Muscle layer of colon (tissue), 2 donors: ENCODE measurements at regions not wholly inside any gene's neighbourhood (a gene's known extent, or its start where the extent isn't known, plus 50 kb on each side); places are given as distances from the start of the nearest gene placed in this dataset.

Experiments
- H3K27ac ChIP-seq: one replicate; pipeline ENCODE4 v1.7.0; 2013; ENCODE audit warnings: low read depth, mild to moderate bottlenecking, low read length, moderate library complexity
- H3K27me3 ChIP-seq, 2 donors: one replicate each; pipeline ENCODE4 v1.7.0; 2013; ENCODE audit warnings: low read length in 2 of 2, mild to moderate bottlenecking in 2 of 2; ENCODE audit not compliant: insufficient read depth in 2 of 2, control insufficient read depth in 1 of 2
- H3K36me3 ChIP-seq: one replicate; pipeline ENCODE4 v1.7.0; 2013; ENCODE audit warnings: mild to moderate bottlenecking, low read length; ENCODE audit not compliant: insufficient read depth
- H3K4me1 ChIP-seq: one replicate; pipeline ENCODE4 v1.7.0; 2013; ENCODE audit warnings: mild to moderate bottlenecking, low read length; ENCODE audit not compliant: insufficient read depth
- H3K4me3 ChIP-seq, 2 donors: one replicate each; pipeline ENCODE4 v1.7.0; 2013; ENCODE audit warnings: low read length in 2 of 2, low read depth in 1 of 2, mild to moderate bottlenecking in 1 of 2, moderate library complexity in 1 of 2
- H3K9ac ChIP-seq: one replicate; pipeline ENCODE4 v1.7.0; 2013; ENCODE audit warnings: low read length
- H3K9me3 ChIP-seq: one replicate; pipeline ENCODE4 v1.7.0; 2013; ENCODE audit warnings: mild to moderate bottlenecking, low read length
- donor health status: abdominal sarcoma.
- donor health status: Adenocarcinoma of cecum.

DNA sequence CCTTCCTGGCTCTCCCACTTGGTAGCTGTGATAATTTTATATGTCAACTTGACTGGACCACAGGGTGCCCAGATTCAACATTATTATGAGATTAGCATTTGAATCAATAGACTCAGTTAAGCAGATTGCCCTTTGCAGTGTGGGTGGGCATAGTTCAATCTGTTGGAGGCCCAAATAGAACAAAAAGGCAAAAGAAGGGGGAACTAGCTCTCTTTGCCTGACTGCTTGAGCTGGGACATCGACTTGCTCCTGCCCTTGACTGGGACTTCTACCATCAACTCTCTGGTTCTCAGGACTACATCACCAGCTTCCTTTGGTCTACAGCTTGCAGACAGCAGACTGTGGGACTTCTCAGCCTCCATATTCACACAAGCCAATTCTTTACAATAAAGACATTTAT lies 1189.2 kb downstream of the BCL11B start:
- no peak overlapping the region for H3K27ac ChIP-seq
- H3K36me3 ChIP-seq = no peaks in the 10 kb centered on the region
- no peaks in the 10 kb centered on the region for H3K9me3 ChIP-seq
- H3K9ac ChIP-seq = no peak overlapping the region
- no peaks in the 10 kb centered on the region for H3K27me3 ChIP-seq
- H3K4me1 ChIP-seq = no peaks in the 10 kb centered on the region
- no peak overlapping the region for H3K4me3 ChIP-seq

DNA sequence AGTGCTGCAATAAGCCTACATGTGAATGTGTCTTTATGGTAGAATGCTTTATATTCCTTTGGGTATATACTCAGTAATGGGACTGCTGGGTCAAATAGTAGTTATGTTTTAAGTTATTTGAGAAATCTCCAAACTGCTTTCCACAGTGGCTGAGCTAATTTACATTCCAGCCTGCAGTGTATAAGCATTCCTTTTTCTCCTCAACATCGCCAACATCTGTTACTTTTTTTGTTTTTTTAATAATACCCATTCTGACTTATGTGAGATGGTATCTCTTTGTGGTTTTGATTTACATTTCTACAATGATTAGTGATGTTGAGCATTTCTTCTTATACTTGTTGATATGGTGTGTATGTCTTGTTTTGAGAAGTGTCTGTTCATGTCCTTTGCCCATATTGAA lies 1186.2 kb downstream of the BCL11B start:
- Histone ChIP-seq H3K27me3 (no peaks in the 10 kb centered on the region), H3K4me3 (no peak overlapping the region), H3K9ac (no peak overlapping the region), H3K27ac (no peak overlapping the region), H3K4me1 (no peaks in the 10 kb centered on the region), H3K36me3 (no peaks in the 10 kb centered on the region), H3K9me3 (no peaks in the 10 kb centered on the region)

DNA sequence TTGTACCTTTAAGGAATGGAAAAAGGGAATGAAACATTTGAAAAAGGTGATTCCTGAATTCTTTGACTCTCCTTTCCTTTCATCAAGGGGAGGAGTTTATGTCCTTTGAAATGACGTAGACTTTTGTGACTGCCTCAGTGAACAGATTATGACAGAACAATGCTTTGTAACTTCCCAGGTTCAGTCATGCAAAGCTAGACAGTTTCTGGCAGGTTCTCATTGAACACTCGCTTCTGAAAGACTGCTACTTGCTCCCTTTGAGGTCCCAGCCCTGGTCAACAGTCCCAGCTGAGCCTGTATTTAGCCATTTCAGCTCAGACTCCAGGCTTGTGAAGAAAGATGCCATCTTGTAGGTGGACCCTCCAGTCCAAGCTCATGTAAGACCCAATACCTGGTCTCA lies 1178.9 kb downstream of the BCL11B start:
- H3K4me3 ChIP-seq = no peak overlapping the region
- H3K27ac ChIP-seq = no peak overlapping the region
- no peaks in the 10 kb centered on the region for H3K36me3 ChIP-seq
- no peaks in the 10 kb centered on the region for H3K4me1 ChIP-seq
- no peaks in the 10 kb centered on the region for H3K9me3 ChIP-seq
- no peaks in the 10 kb centered on the region for H3K27me3 ChIP-seq
- no peak overlapping the region for H3K9ac ChIP-seq

DNA sequence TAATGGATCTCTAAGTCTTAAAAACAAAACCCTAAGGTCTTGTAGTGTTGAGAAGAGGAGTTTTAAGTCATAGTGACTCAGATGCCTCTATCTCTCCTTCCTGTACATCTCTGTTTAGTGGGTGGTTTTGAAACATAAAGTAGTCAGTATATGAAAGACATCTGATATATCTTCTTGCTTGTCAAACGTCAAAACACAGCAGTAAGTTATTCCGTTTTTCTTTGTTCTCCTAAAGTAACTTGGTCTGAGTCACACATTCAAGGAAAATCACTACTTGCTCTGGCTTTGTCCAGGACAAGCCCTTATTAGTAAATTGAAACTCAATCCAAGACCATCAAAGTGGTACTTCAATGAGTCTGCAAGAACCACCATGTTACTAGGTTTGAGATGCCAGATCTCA lies 1172.5 kb downstream of the BCL11B start:
- Histone ChIP-seq H3K9ac (no peak overlapping the region), H3K4me1 (no peaks in the 10 kb centered on the region), H3K27ac (no peak overlapping the region), H3K9me3 (no peaks in the 10 kb centered on the region), H3K4me3 (no peak overlapping the region), H3K36me3 (no peaks in the 10 kb centered on the region), H3K27me3 (no peaks in the 10 kb centered on the region)

DNA sequence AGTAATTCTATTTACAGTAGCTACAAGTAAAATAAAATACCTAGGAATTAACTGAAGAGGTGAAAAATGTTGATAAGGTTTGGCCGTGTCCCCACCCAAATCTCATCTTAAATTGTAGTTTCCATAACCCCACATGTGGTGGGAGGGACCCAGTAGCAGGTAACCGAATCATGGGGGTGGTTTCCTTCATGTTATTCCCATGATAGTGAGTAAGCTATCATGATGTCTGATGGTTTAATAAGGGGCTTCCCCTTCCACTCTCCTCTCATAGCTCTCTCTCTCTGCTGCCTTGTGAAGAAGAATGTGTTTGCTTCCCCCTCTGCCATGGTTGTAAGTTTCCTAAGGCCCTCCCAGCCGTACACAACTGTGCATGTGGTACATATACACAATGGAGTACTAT lies 1170.7 kb downstream of the BCL11B start:
- no peaks in the 10 kb centered on the region for H3K9me3 ChIP-seq
- no peak overlapping the region for H3K27ac ChIP-seq
- no peaks in the 10 kb centered on the region for H3K27me3 ChIP-seq
- no peak overlapping the region for H3K9ac ChIP-seq
- no peaks in the 10 kb centered on the region for H3K36me3 ChIP-seq
- no peaks in the 10 kb centered on the region for H3K4me1 ChIP-seq
- H3K4me3 ChIP-seq = no peak overlapping the region

DNA sequence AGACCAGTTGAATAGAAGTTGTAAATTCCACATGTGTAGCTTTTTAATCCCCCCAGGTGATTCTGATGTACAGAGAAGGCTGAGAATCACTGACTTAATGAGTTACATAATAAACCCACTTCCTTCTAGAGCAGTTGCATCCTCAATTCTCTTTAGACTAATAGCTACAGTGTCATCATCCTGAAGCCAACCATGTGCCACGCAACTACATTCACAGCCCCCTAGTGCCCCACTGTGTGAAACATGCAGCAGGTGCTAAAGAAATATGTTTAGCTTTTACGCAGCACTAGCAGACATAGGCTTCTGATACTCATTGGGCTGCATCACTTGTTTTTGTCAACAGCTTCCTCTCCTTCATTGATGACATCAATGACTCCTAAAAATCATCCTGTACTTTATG lies 1168.3 kb downstream of the BCL11B start:
- Histone ChIP-seq H3K9me3 (no peaks in the 10 kb centered on the region), H3K36me3 (no peaks in the 10 kb centered on the region), H3K4me3 (no peak overlapping the region), H3K9ac (no peak overlapping the region), H3K27ac (no peak overlapping the region), H3K4me1 (no peaks in the 10 kb centered on the region), H3K27me3 (no peaks in the 10 kb centered on the region)

DNA sequence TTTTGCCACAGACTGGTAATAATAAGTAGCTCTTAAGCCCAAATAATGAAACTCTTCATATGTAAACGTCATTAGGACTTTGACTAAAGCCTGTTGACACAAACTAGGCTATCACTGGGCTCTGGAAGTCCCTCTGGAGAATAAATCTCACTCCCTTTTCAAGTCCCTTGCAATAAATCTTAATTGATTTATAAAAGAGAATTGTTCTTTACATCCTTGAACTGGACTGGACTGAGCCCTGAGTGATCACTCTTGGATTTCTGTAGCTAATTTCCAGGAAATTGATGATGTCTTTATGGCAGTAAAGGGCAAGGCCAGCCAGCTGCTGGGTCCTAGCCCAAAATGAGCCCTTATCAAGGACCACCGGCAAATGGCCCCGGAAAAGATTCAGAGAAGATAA lies 1162.7 kb downstream of the BCL11B start:
- Histone ChIP-seq H3K36me3 (no peaks in the 10 kb centered on the region), H3K9me3 (no peaks in the 10 kb centered on the region), H3K4me3 (no peak overlapping the region), H3K4me1 (no peaks in the 10 kb centered on the region), H3K27me3 (no peaks in the 10 kb centered on the region), H3K27ac (no peak overlapping the region), H3K9ac (no peak overlapping the region)

DNA sequence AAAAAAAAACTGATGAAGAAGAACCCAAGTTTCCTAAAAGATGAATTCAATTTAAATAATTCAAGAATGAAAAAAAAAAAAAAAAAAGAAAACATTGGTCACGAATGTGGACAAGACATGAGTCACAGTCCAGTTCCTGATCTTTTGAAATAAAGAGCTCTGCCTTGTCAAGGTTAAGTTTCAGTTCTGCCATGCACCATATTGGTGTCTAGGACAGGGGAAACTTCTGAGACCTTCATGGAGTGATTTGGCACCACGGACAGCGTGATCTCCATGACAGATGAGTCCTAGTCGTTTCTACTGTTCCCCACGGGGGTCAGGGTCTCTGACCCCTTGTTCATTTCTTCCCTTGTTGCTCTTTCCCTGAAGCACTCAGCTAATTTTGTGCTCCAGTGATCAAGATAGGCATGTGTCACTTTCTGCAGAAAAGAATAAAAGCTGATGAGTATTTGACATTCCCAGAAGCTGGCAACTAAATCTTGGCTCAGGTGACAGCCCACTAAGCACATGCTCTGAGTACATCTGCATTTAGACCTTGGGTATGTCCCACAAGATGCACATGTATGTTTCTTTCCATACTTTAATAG lies 1159.7 kb downstream of the BCL11B start:
- Histone ChIP-seq H3K27ac (no peak overlapping the region), H3K4me3 (no peak overlapping the region), H3K36me3 (no peaks in the 10 kb centered on the region), H3K27me3 (no peaks in the 10 kb centered on the region), H3K9me3 (no peaks in the 10 kb centered on the region), H3K4me1 (no peaks in the 10 kb centered on the region), H3K9ac (no peak overlapping the region)

DNA sequence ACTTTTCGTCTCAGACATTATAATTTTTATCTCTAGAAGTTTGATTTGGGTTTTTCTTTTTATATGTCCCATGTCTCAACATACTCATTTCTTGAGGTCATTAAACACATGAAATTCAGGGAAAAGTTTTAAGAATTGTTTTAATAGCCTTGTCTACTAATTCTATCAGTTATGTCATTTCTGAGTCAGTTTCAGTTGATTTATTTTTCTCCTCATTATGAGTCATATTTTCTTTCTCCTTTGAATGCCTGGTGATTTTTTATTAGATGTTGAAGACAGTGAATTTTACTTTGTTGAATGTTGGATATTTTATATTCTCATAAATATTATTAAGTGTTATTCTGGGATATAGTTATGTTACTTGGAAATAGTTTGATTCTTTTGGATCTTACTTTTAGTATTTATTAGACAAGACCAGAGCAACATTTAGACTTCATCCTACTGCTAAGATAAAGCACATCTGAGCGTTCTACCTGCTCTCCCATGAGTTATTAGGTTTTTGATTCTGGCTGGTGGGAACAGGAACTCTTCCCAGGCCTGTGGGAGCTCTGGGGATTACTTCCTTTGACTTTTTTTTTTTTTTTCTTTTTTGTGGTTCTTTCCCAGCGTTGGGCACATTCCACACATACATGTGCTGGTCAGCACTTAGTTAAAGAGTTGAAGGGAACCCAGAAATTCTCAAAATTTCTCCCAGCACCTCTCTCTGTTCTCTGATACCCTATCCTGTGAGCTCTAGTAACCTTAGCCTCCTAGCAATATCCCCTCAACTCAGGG lies 1157.7 kb downstream of the BCL11B start:
- H3K27ac ChIP-seq = no peak overlapping the region
- H3K36me3 ChIP-seq = no peaks in the 10 kb centered on the region
- no peak overlapping the region for H3K4me3 ChIP-seq
- H3K4me1 ChIP-seq = no peaks in the 10 kb centered on the region
- H3K27me3 ChIP-seq = no peaks in the 10 kb centered on the region
- H3K9me3 ChIP-seq = no peaks in the 10 kb centered on the region
- H3K9ac ChIP-seq = no peak overlapping the region

DNA sequence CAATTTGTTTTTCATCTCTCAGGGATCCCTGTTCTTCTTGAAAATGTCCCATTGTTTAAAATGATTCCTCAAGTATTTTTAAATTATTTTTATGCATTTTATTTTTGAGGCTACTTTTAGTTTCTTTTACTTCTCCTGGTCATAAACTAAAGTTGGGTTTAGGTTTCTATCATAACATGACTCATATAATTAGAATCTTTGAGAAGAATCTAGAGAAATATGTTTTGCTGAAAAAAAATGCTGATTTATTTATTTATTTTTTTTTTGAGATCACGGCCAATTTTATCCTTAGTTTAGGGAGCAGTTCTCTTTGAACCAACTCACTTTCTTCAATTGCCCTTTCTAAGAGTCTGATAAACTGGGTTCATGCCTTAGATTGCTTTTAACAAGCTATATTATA lies 1157.1 kb downstream of the BCL11B start:
- Histone ChIP-seq H3K4me1 (no peaks in the 10 kb centered on the region), H3K9me3 (no peaks in the 10 kb centered on the region), H3K27me3 (no peaks in the 10 kb centered on the region), H3K9ac (no peak overlapping the region), H3K36me3 (no peaks in the 10 kb centered on the region), H3K27ac (no peak overlapping the region), H3K4me3 (no peak overlapping the region)

DNA sequence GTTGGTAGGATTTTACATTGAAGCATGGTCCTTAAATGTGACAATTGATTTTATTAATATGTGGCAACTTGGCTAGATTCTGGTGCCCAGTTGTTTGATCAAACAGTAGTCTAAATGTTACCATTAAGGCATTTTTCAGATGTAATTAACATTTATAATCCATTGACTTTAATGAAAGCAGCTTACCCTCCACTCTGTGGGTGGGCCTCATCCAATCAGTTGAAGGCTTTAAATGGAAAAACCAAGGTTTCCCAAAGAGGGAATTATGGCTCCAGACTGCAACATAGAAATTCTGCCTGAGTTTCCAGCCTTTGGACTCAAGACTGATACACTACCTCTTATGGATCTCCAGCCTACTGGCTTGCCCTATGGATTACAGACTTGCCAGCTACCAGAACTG lies 1153.2 kb downstream of the BCL11B start:
- Histone ChIP-seq H3K9me3 (no peaks in the 10 kb centered on the region), H3K36me3 (no peaks in the 10 kb centered on the region), H3K27me3 (no peaks in the 10 kb centered on the region), H3K27ac (no peak overlapping the region), H3K4me1 (no peaks in the 10 kb centered on the region), H3K9ac (no peak overlapping the region), H3K4me3 (no peak overlapping the region)

DNA sequence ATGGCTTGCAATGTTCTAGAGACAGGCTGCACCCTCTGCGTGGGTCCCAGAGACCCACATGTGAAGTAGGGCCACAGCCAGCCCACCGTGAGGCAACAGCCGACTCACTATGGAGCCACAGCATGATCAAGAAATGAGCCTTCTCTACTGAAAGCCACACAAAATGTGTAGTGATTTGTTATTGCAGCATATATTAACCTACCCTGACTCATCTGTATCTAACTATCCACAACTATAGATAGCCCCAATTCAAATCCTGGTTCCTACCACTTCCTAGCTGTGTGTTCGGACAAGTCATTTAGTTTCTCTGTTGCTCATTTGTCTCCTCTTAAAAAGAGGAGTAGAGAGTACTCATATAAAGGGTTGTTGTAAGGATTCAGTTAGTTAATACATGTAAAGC lies 1152.3 kb downstream of the BCL11B start:
- Histone ChIP-seq H3K9me3 (no peaks in the 10 kb centered on the region), H3K27ac (no peak overlapping the region), H3K4me1 (no peaks in the 10 kb centered on the region), H3K9ac (no peak overlapping the region), H3K4me3 (no peak overlapping the region), H3K36me3 (no peaks in the 10 kb centered on the region), H3K27me3 (no peaks in the 10 kb centered on the region)
